ENCODE measurements at regions not wholly inside any gene's neighbourhood (a gene's known extent, or its start where the extent isn't known, plus 50 kb on each side); places are given as distances from the start of the nearest gene placed in this dataset.

DNA sequence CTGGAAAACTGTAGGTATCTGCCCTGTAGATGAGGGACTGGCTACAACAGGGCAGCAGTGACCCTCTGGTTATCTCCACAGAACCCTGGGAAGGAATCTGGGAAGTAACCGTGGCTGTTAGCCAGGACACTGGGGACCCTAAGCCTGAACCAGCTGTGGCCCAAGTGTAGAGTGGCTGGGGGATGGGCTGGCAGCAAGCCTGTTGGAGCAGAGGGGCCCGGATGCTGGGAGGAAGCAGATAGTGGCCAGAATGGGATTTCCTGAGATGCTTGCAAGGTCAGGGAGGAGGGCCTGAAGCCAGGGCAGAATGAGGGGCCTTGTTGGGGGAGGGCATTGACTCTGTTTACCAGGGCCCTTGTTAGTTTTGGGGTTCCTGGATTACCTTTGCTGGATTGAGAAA, 161.0 kb upstream of the EOLA2 start:
- Histone ChIP-seq H3K79me2 (ENCODE audit: low read length) (no peaks in the 10 kb centered on the region), H3K9ac (ENCODE audit: low read length) (no peak overlapping the region), H3K9me2 (replicated peaks; ENCODE audit: low read length) (no peaks in the 10 kb centered on the region), H3K27me3 (ENCODE audit: low read length) (no peaks in the 10 kb centered on the region), H3K27ac (ENCODE audit: low read length) (no peak overlapping the region), H2AFZ (ENCODE audit: low read length) (no peak overlapping the region), H3K9me3 (ENCODE audit: low read length) (no peaks in the 10 kb centered on the region), H3K4me2 (ENCODE audit: low read length) (no peak overlapping the region), H3K4me1 (ENCODE audit: insufficient read depth, low read length) (no peaks in the 10 kb centered on the region; the same call in 1 of the 2 replicates), H3K4me3 (ENCODE audit: low read length) (no peak overlapping the region), H3F3A (ENCODE audit: low read length, unreplicated experiment) (no peaks in the 10 kb centered on the region), H3K36me3 (ENCODE audit: low read depth, low read length) (no peaks in the 10 kb centered on the region), H4K20me1 (ENCODE audit: low read length) (no peaks in the 10 kb centered on the region)
- ChIA-PET CTCF (no interaction called here), POLR2A (ENCODE audit: unreplicated experiment) (no interaction called here)
- TF ChIP-seq, protein P1, sequence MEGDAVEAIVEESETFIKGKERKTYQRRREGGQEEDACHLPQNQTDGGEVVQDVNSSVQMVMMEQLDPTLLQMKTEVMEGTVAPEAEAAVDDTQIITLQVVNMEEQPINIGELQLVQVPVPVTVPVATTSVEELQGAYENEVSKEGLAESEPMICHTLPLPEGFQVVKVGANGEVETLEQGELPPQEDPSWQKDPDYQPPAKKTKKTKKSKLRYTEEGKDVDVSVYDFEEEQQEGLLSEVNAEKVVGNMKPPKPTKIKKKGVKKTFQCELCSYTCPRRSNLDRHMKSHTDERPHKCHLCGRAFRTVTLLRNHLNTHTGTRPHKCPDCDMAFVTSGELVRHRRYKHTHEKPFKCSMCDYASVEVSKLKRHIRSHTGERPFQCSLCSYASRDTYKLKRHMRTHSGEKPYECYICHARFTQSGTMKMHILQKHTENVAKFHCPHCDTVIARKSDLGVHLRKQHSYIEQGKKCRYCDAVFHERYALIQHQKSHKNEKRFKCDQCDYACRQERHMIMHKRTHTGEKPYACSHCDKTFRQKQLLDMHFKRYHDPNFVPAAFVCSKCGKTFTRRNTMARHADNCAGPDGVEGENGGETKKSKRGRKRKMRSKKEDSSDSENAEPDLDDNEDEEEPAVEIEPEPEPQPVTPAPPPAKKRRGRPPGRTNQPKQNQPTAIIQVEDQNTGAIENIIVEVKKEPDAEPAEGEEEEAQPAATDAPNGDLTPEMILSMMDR (conservative IDR thresholded peaks at IDR 0.05; ENCODE audit: low read depth, low read length) = no peak
- TF ChIP-seq EZH2phosphoT487 (IDR thresholded peaks at IDR 0.05; ENCODE audit: borderline replicate concordance, low read length) = no peak
- no peak for TF ChIP-seq EZH2 (IDR thresholded peaks at IDR 0.05; ENCODE audit: low read length, unreplicated experiment)
- ATAC-seq = no peak
- BruUV-seq (replicated peaks) = no TSS peak
- intact Hi-C loops (cut with micrococcal nuclease) = no loop called here
- no peak for DNase-seq

DNA sequence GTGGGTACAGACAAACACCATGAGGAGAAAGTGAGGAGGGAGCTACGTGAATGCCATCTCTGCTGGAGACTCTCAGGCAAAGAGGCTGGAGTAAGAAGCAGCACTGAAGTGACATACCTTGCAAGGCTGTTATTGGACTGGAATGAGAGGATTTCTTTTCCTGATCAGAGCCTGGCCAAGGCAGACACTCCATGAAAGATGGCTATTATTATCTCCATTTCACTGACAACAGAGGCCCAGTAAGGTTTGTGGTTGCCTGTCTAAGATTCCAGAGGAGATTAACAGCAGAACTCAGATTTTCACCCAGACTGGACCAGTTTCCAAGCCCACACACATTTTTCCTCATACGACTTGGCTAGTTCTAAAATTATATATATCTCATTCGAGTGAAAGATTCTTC, 162.0 kb upstream of the EOLA2 start:
- CTCF ChIA-PET = no interaction called here
- H3K4me1 ChIP-seq (ENCODE audit: insufficient read depth, low read length) = no peaks in the 10 kb centered on the region
- no TSS peak for BruUV-seq (replicated peaks)
- intact Hi-C loops (cut with micrococcal nuclease) = no loop called here
- no peak overlapping the region for H3K27ac ChIP-seq (ENCODE audit: low read length)
- no peak overlapping the region for H3K4me3 ChIP-seq (ENCODE audit: low read length)
- no peaks in the 10 kb centered on the region for H3K27me3 ChIP-seq (ENCODE audit: low read length)
- H3K79me2 ChIP-seq (ENCODE audit: low read length) = no peaks in the 10 kb centered on the region
- H3K36me3 ChIP-seq (ENCODE audit: low read depth, low read length) = no peaks in the 10 kb centered on the region
- H4K20me1 ChIP-seq (ENCODE audit: low read length) = no peaks in the 10 kb centered on the region
- no peak for ATAC-seq
- no peak overlapping the region for H3K9ac ChIP-seq (ENCODE audit: low read length)
- POLR2A ChIA-PET (ENCODE audit: unreplicated experiment) = no interaction called here
- no peak for DNase-seq
- H2AFZ ChIP-seq (ENCODE audit: low read length) = no peak overlapping the region
- no peak overlapping the region for H3K4me2 ChIP-seq (ENCODE audit: low read length)
- no peaks in the 10 kb centered on the region for H3K9me2 ChIP-seq (replicated peaks; ENCODE audit: low read length)
- no peak for TF ChIP-seq EZH2phosphoT487 (IDR thresholded peaks at IDR 0.05; ENCODE audit: borderline replicate concordance, low read length)
- TF ChIP-seq EZH2 (IDR thresholded peaks at IDR 0.05; ENCODE audit: low read length, unreplicated experiment) = no peak
- no peaks in the 10 kb centered on the region for H3K9me3 ChIP-seq (ENCODE audit: low read length)
- H3F3A ChIP-seq (ENCODE audit: low read length, unreplicated experiment) = no peaks in the 10 kb centered on the region

DNA sequence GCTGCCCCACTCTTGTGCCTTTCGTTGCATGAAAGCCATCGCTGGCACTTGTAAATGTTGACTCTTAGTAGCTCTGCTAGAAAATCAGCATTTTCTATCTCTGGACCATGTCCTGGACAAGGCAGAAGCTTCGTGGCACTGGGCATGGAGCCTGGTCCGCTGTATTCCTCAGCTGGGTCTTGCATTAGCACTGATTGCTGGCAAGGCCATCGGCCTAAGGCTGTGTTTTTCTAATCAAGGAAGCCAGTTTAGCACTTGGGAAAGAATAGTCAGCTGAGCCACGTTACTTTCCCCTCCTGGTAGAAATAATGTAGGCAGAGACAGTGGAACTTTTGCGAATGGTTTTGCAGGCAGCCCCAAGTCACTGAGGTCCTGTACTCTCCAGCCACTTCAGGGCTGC, 180.2 kb upstream of the EOLA2 start:
- ATAC-seq (no peak), DNase-seq (no peak)
- Histone ChIP-seq H3K4me3 (ENCODE audit: low read length) (no peak overlapping the region), H3K9me2 (replicated peaks; ENCODE audit: low read length) (no peaks in the 10 kb centered on the region), H3K27me3 (ENCODE audit: low read length) (no peaks in the 10 kb centered on the region), H2AFZ (ENCODE audit: low read length) (no peak overlapping the region), H3K27ac (ENCODE audit: low read length) (no peak overlapping the region), H4K20me1 (ENCODE audit: low read length) (no peaks in the 10 kb centered on the region), H3K36me3 (ENCODE audit: low read depth, low read length) (no peaks in the 10 kb centered on the region), H3K9ac (ENCODE audit: low read length) (no peak overlapping the region), H3K9me3 (ENCODE audit: low read length) (no peaks in the 10 kb centered on the region), H3F3A (ENCODE audit: low read length, unreplicated experiment) (no peaks in the 10 kb centered on the region), H3K79me2 (ENCODE audit: low read length) (no peaks in the 10 kb centered on the region), H3K4me2 (ENCODE audit: low read length) (no peak overlapping the region), H3K4me1 (ENCODE audit: insufficient read depth, low read length) (no peaks in the 10 kb centered on the region)
- ChIA-PET CTCF (no interaction called here), POLR2A (ENCODE audit: unreplicated experiment) (no interaction called here)
- intact Hi-C loops (cut with micrococcal nuclease) = no loop called here
- no TSS peak for BruUV-seq (replicated peaks)
- no peak for TF ChIP-seq EZH2phosphoT487 (IDR thresholded peaks at IDR 0.05; ENCODE audit: borderline replicate concordance, low read length)
- TF ChIP-seq, protein P1 (conservative IDR thresholded peaks at IDR 0.05; ENCODE audit: low read depth, low read length) = no peak
- no peak for TF ChIP-seq EZH2 (IDR thresholded peaks at IDR 0.05; ENCODE audit: low read length, unreplicated experiment)

Measured in PC-3 (cell line).